Muscle of arm (tissue), 1 donor: ENCODE measurements at regions not wholly inside any gene's neighbourhood (a gene's known extent, or its start where the extent isn't known, plus 50 kb on each side); places are given as distances from the start of the nearest gene placed in this dataset.

ENCODE experiments used
- DNase-seq: peaks from one replicate; pipeline ENCODE4 v3.0.0-alpha.2; 2013

DNA sequence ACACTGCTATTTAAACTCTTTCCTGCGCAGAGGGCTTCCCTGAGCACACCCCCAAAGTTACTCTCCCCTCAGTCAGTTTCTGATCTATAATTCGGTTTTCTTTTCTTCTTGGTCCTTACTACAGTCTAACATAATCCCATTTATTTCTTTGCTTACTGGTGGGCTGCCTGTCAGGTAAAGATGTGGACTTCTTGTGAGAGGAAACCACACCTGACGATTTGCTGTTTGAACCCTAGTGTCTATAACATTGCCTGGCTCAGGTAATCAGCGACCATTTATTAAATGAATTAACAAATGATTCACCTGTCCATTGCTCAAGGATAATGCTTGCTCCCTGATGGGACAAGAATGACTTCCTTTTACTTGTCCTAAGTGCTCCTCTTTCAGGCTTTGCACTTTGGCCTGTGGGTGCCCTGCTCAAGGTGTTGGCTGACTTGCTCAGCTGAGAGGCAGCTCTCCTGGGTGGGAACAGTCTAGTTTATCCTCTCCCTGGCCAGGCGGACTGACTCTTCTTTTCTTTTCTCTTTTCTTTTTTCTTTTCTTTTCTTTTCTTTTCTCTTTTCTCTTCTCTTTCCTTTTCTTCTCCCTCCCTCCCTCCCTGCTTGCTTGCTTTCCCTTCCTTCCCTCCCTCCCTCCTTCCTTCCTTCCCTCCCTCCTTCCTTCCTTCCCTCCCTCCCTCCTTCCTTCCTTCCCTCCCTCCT, 233.1 kb downstream of the BCAS1 start:
- DNase-seq: no peak

DNA sequence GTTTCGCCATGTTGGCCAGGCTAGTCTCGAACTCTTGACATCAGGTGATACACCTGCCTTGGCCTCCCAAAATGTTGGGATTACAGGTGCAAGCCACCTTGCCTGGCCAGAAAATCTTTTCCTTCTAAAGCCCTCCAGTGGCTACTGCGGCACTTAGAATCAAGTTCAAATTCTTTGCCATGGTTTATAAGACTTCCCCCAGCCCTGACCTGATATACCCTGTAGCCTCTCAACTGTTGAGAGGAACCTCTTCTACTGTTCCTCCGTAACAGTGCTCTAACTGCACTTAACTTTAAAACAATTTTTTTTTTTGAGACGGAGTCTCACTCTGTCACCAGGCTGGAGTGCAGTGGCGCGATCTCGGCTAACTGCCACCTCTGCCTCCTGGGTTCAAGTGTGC, 235.6 kb downstream of the BCAS1 start:
- DNase-seq: no peak

- DNase-seq: no peak
These were observed 236.3 kb downstream of the BCAS1 start for GRCh38 chr20:53834062-53834442.

DNA sequence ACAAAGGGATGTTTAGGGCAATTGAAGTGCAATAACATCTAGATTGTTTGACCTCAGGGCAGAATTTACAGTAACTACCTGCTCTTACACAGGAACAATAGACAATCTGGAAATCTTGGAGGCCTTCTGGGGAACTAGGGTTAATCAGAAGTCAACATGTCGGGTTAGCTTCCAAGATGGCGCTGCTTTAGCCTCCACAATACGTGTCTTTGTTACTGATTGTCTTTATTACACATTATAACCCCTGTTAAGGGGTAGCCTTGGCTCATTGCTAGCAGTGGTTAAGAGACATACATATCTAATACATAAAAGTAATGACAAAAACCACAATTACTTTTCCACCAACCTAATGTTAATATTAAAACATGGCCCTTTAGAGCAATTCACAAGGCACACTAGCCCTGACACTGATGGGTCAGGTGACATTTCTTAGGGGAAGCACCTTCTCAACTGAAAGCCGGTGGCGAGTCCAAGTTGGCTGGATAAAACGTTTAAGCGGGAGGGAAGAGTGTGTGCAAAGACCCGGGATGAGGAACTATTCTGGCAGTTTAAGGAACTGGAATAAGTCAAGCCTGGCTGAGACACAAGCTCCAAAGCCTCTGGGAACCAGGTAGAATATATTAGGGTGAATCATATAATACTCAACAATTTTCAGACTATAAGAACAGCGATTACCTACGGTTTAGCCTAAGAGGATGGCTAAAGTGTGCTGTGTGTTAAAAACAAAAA, 236.9 kb downstream of the BCAS1 start:
- no peak for DNase-seq

DNA sequence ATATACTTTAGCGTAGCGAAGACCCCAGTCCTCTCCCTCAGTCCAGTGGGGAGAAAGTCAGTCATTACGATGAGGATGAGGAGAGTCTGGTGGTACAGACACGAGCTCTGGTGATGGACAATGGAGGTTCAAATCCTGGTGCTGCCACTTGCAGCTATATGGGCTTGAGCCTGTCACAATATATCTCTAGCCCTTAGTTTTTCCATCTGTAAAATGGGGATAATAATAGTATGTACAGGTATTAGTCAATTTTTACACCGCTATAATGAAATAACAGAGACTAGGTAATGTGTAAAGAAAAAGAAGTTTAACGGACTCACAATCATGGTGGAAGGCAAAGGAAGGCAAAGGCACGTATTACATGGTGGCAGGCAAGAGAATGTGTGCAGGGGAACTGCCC, 237.9 kb downstream of the BCAS1 start:
- DNase-seq: no peak

- no peak for DNase-seq
These were observed 238.2 kb upstream of the ZNF217 start for GRCh38 chr20:53831812-53832211.

GRCh38 chr20:53831228-53831627, 237.6 kb upstream of the ZNF217 start:
- DNase-seq: no peak

GRCh38 chr20:53829724-53830521, 236.3 kb upstream of the ZNF217 start:
- DNase-seq: peak; percentile 34

DNA sequence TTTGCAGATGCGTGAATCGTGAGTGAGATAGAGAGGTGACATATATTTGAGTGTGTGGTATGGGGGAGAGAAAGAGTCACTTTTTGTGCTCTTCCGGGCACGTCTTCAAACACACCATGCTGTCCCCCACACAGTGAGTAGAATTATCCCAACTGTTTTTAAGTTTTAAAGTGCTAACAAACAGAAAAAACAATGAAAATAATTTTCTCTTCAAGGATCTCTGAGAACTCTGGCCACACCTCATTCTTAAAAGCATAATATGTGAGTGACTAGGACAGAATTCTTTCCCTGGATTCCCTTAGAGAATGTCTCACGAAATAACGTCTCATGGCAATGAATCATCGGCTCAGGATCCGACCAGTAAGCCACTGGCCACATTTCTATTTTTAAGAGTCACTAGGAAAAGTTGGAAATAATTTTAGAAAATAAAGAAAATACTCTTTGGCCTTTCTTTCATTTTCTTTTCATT, 235.7 kb upstream of the ZNF217 start:
- DNase-seq: peak; percentile 35

DNA sequence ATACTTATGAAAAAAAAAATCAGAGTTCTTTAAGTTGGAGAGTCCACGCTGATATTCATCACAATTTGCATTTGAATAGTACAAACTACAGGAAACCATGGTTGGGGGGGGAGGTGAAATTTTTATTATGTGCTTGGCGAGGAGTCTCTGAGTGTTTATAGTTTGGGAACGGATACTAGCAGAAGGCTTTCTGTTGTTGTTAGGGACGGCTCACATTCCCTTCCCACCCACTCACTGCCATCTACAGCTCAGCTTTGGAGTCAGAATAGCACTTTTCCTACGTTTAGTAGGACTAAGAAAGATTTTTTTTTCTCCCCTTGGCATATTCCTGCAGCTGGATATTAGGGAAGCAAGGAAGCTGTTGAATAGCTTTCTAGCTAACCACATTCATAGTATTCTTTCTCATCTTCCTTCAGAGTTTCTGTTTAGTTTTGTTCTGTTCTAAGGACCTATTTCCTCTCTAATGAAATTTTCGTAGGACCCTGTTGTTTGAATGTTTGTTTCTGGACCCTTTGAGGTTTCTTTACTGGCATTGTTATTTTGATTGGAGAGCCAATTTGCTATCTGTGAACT, 235.1 kb upstream of the ZNF217 start:
- peak; percentile 83 for DNase-seq

GRCh38 chr20:53828088-53828681, 234.5 kb upstream of the ZNF217 start:
- DNase-seq: peak; percentile 79

DNA sequence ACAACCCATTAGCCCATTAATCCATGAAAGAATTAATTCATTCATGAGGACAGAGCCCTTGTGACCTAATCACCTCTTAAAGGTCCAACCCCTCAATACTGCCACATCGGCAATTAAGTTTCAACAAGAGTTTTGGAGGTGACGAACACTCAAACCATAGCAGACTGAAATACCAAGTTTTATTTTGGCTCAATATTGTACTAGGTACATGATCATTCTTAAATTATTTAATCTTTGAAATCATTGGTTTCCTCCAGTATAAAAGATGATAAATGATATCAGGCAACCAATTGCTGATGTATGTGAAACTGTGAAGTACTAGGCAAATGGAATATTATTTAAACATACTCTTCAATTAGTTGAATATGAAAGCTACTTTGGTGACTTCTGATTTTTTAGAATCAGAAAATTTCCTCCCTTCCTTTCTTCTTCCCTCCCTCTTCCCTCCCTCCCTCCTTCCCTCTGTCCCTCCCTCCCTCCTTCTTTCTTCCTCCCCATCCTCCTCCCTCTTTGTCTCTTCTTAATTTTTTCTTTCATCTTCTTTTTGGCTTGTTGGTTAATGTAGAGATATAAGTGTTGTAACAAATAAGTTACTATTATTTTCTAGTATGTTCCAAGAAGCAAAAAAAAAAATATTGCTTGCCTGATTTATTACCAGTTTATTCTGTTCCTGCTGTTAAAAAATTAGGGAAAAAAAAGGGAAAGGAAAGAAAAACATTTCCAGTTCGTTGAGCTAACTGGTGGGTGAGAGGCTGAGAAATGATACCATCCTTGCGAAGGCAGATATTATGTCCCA, 233.9 kb upstream of the ZNF217 start:
- no peak for DNase-seq

DNA sequence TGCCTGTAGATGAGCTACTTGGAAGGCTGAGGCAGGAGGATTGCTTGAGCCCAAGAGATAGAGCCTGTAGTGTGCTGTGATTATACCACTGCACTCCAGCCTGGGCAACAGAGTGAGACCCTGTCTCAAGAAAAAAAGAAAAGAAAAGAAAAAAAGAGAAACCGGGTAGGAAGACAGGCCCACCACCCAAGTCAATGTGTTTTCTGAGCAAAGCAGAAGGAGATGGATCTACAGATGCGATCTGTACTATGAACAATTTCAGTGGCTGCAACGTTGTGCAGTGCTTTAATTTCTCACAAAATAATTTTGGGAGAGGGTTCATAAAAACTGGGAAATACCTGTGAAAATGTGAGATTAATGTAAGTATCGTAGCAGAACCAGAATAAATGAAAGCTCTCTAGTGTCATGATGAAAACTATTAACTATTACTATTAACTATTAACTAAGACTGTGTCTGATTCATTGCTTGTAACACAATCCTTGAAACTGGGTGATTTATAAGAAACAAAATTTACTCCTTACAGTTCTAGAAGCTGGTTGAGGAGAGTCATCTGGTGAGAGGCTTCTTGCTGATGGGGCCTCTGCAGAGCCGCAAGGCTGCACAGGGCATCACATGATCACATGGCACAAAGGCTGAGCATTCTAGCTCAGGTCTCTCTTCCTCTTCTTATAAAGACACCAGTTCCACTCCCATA, 233.1 kb upstream of the ZNF217 start:
- DNase-seq: no peak

- DNase-seq: no peak
These were observed 232.5 kb upstream of the ZNF217 start for GRCh38 chr20:53826090-53826489.

- no peak for DNase-seq
These were observed 231.6 kb upstream of the ZNF217 start for GRCh38 chr20:53825282-53825681.

GRCh38 chr20:53824779-53825178, 231.1 kb upstream of the ZNF217 start:
- DNase-seq: no peak

DNA sequence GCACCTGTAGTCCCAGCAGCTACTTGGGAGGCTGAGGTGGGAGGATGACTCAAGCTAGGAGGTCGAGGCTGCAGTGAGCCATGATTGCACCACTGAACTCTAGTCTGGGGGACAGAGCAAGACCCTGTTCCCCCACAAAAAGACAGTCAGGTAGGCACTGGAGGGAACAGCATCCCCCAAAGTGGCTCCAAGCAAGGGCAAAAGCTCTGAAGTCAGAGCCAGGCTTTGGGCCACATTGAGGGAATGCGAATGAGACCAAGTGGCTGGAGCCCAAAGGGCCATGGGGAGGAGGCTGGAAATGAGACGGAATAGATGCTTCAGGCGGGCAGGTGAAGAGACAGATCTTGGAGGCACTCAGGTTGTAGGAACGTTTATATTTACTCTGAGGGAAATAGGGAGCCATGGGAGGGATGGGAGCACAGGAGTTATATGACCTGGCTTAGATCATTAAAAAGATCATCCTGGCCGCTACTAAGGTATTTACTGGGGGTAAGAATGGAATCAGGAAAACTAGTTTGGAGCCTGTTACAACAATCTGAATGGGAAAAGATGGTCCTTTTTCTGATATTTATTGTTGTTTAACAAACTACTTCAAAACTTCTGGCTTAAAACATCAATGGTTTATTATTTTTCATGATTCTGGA, 229.6 kb upstream of the ZNF217 start:
- DNase-seq: no peak

DNA sequence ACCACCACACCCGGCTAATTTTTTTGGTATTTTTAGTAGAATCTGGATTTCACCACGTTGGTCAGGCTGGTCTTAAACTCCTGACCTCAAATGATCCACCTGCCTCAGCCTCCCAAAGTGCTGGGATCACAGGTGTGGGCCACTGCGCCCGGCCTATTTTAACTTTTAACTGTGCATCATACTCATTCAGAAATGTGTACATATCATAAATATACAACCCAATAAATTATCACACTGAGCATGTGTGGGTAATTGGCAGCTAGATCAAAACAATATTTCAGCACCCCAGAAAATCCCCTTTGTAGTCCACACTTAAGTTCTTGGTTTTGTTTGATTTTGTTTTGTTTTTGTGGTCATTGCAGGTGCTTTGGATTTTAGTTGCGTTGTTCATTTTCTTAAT, 228.9 kb upstream of the ZNF217 start:
- DNase-seq: no peak

- no peak for DNase-seq
These were observed 226.4 kb upstream of the ZNF217 start for GRCh38 chr20:53819973-53820451.
